WTC11 (cell line): ENCODE measurements at regions not wholly inside any gene's neighbourhood (a gene's known extent, or its start where the extent isn't known, plus 50 kb on each side); places are given as distances from the start of the nearest gene placed in this dataset.

Experiments
- CBFB ChIP-seq: sonication (generic); formaldehyde crosslinking; IDR thresholded peaks from 2 replicates; pipeline ENCODE4 v1.8.1; 2022; ENCODE audit warnings: mild to moderate bottlenecking, low read depth, missing genetic modification reagents
- FOXK1 ChIP-seq: sonication (generic); formaldehyde crosslinking; IDR thresholded peaks from 2 replicates; pipeline ENCODE4 v1.8.0; 2022; ENCODE audit warnings: mild to moderate bottlenecking, moderate library complexity, missing genetic modification reagents
- JUN ChIP-seq: sonication (generic); formaldehyde crosslinking; IDR thresholded peaks from 2 replicates; pipeline ENCODE4 v1.8.0; 2023; ENCODE audit warnings: mild to moderate bottlenecking, missing genetic modification reagents
- MXD4 ChIP-seq: fragments of 250-450 bp; sonication (Bioruptor Pico); IDR thresholded peaks from 2 replicates; pipeline ENCODE4 v1.8.0; 2021; ENCODE audit warnings: mild to moderate bottlenecking, moderate library complexity, borderline replicate concordance
- ZNF121 ChIP-seq: sonication (generic); formaldehyde crosslinking; IDR thresholded peaks from 2 replicates; pipeline ENCODE4 v1.8.0; 2023; ENCODE audit warnings: missing genetic modification reagents
- TF ChIP-seq, protein P1 (sequence below): fragments of 200-600 bp; IDR thresholded peaks from 2 replicates; pipeline ENCODE4 v1.8.0; 2022; ENCODE audit warnings: antibody characterized with exemption
- TF ChIP-seq, protein P2 (sequence below): sonication (generic); formaldehyde crosslinking; conservative IDR thresholded peaks from 2 replicates; pipeline ENCODE4 v1.8.1; 2022; ENCODE audit warnings: mild to moderate bottlenecking, missing genetic modification reagents
- TF ChIP-seq, protein P3 (sequence below): sonication (generic); formaldehyde crosslinking; IDR thresholded peaks from 2 replicates; pipeline ENCODE4 v1.8.0; 2022; ENCODE audit warnings: mild to moderate bottlenecking, missing genetic modification reagents
- TF ChIP-seq, protein P4 (sequence below): sonication (generic); formaldehyde crosslinking; IDR thresholded peaks from 2 replicates; pipeline ENCODE4 v1.8.0; 2022; ENCODE audit warnings: mild to moderate bottlenecking, missing genetic modification reagents

DNA sequence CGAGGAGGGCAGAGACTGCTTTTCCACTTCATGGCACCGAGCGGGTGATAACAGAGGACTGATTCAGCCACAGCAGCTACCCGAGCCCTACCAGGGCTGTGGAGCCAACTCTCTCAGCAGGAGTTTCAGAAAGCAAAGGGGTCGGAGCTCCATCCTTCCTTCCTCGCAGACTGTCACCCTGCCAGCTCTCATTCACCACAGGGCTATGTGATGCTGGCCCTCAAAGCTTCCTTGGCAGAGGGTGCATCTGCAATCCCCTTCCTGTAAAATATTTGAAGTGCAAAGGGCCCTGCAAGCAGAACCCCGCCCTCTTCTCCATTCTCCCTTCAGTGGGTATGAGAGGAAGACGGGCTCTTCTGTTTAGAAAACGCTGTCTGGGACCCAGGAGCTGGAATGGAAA lies 105.3 kb upstream of the LYZL2 start:
- TF ChIP-seq, protein P1, sequence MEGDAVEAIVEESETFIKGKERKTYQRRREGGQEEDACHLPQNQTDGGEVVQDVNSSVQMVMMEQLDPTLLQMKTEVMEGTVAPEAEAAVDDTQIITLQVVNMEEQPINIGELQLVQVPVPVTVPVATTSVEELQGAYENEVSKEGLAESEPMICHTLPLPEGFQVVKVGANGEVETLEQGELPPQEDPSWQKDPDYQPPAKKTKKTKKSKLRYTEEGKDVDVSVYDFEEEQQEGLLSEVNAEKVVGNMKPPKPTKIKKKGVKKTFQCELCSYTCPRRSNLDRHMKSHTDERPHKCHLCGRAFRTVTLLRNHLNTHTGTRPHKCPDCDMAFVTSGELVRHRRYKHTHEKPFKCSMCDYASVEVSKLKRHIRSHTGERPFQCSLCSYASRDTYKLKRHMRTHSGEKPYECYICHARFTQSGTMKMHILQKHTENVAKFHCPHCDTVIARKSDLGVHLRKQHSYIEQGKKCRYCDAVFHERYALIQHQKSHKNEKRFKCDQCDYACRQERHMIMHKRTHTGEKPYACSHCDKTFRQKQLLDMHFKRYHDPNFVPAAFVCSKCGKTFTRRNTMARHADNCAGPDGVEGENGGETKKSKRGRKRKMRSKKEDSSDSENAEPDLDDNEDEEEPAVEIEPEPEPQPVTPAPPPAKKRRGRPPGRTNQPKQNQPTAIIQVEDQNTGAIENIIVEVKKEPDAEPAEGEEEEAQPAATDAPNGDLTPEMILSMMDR: no peak
- no peak for TF ChIP-seq FOXK1
- TF ChIP-seq, protein P2, sequence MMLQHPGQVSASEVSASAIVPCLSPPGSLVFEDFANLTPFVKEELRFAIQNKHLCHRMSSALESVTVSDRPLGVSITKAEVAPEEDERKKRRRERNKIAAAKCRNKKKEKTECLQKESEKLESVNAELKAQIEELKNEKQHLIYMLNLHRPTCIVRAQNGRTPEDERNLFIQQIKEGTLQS (CRISPR knock-in tag): no peak
- TF ChIP-seq, protein P3, sequence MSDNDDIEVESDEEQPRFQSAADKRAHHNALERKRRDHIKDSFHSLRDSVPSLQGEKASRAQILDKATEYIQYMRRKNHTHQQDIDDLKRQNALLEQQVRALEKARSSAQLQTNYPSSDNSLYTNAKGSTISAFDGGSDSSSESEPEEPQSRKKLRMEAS: no peak
- TF ChIP-seq, protein P4, sequence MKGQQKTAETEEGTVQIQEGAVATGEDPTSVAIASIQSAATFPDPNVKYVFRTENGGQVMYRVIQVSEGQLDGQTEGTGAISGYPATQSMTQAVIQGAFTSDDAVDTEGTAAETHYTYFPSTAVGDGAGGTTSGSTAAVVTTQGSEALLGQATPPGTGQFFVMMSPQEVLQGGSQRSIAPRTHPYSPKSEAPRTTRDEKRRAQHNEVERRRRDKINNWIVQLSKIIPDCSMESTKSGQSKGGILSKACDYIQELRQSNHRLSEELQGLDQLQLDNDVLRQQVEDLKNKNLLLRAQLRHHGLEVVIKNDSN (CRISPR knock-in tag): no peak
- no peak for TF ChIP-seq CBFB (CRISPR knock-in tag)
- TF ChIP-seq ZNF121 (CRISPR knock-in tag): no peak
- no peak for TF ChIP-seq MXD4 (CRISPR knock-in tag)
- TF ChIP-seq JUN (CRISPR knock-in tag): no peak
